BE2C (cell line): ENCODE measurements at regions not wholly inside any gene's neighbourhood (a gene's known extent, or its start where the extent isn't known, plus 50 kb on each side); places are given as distances from the start of the nearest gene placed in this dataset.

Experiments
- DNase-seq: peaks from one replicate; pipeline ENCODE4 v3.0.0-alpha.2; 2020
- H3K27me3 ChIP-seq: fragments of 250-450 bp; sonication (Bioruptor Pico); 2 replicates; pipeline ENCODE4 v1.5.1; 2020; ENCODE audit warnings: mild to moderate bottlenecking
- H3K36me3 ChIP-seq: fragments of 250-450 bp; sonication (Bioruptor Pico); 2 replicates; pipeline ENCODE4 v1.5.1; 2020; ENCODE audit warnings: mild to moderate bottlenecking
- H3K4me1 ChIP-seq: fragments of 250-450 bp; sonication (Bioruptor Pico); 2 replicates; pipeline ENCODE4 v1.5.1; 2020
- H3K4me3 ChIP-seq: 2 replicates; pipeline ENCODE4 v1.5.1; 2011; ENCODE audit warnings: low read depth, low read length
- H3K9me3 ChIP-seq: fragments of 250-450 bp; sonication (Bioruptor Pico); 2 replicates; pipeline ENCODE4 v1.5.1; 2020
- TF ChIP-seq, protein P1 (sequence below): IDR thresholded peaks from 2 replicates; pipeline ENCODE4 v1.5.1; 2012; ENCODE audit warnings: mild to moderate bottlenecking, low read depth, low read length

- Histone ChIP-seq H3K4me3 (no peak overlapping the region), H3K27me3 (no peaks in the 10 kb centered on the region; the same call in 1 of the 2 replicates), H3K4me1 (no peaks in the 10 kb centered on the region), H3K9me3 (no peaks in the 10 kb centered on the region), H3K36me3 (no peaks in the 10 kb centered on the region)
- DNase-seq: no peak
- TF ChIP-seq, protein P1, sequence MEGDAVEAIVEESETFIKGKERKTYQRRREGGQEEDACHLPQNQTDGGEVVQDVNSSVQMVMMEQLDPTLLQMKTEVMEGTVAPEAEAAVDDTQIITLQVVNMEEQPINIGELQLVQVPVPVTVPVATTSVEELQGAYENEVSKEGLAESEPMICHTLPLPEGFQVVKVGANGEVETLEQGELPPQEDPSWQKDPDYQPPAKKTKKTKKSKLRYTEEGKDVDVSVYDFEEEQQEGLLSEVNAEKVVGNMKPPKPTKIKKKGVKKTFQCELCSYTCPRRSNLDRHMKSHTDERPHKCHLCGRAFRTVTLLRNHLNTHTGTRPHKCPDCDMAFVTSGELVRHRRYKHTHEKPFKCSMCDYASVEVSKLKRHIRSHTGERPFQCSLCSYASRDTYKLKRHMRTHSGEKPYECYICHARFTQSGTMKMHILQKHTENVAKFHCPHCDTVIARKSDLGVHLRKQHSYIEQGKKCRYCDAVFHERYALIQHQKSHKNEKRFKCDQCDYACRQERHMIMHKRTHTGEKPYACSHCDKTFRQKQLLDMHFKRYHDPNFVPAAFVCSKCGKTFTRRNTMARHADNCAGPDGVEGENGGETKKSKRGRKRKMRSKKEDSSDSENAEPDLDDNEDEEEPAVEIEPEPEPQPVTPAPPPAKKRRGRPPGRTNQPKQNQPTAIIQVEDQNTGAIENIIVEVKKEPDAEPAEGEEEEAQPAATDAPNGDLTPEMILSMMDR: no peak
Observed at GRCh38 chr6:166222631-166223030, 55.0 kb upstream of the TBXT start.

GRCh38 chr6:166221636-166222035 lies 54.0 kb upstream of the TBXT start:
- TF ChIP-seq, protein P1: no peak
- Histone ChIP-seq H3K9me3 (no peaks in the 10 kb centered on the region), H3K27me3 (no peaks in the 10 kb centered on the region; the same call in 1 of the 2 replicates), H3K4me3 (no peak overlapping the region), H3K4me1 (no peaks in the 10 kb centered on the region), H3K36me3 (no peaks in the 10 kb centered on the region)
- no peak for DNase-seq

DNA sequence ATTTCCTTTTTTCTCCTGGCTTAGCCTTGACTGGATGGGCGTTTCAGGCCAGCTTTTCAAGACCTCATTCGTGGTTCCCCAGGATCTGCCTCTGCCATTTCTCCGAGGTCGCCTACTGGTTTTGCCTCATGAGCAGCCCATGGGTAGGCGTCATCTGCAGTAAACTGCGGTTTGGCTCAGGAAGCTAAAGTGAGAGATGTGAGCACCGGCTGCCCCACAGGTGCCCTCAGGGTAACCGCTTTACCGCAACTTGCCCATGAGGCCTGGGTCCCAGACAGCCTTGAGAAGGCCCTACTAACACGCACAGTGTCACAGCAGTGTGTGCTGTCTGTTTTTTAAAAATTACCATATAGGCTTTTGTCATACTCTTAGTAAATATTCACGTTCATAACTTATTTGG lies 53.4 kb upstream of the TBXT start:
- Histone ChIP-seq H3K27me3 (no peaks in the 10 kb centered on the region; the same call in 1 of the 2 replicates), H3K4me3 (no peak overlapping the region), H3K9me3 (no peaks in the 10 kb centered on the region), H3K36me3 (no peaks in the 10 kb centered on the region), H3K4me1 (no peaks in the 10 kb centered on the region)
- no peak for DNase-seq
- TF ChIP-seq, protein P1: no peak
